ENCODE measurements at regions not wholly inside any gene's neighbourhood (a gene's known extent, or its start where the extent isn't known, plus 50 kb on each side); places are given as distances from the start of the nearest gene placed in this dataset.

- DNase-seq = no peak
These were observed 389.6 kb downstream of the YTHDC2 start for GRCh38 chr5:113902917-113903660.

GRCh38 chr5:113909782-113910181, 396.3 kb downstream of the YTHDC2 start:
- DNase-seq = no peak

GRCh38 chr5:113917997-113918396, 404.5 kb downstream of the YTHDC2 start:
- DNase-seq = no peak

- no peak for DNase-seq
These were observed 408.8 kb downstream of the YTHDC2 start for GRCh38 chr5:113922343-113922742.

GRCh38 chr5:113935453-113935852, 422.0 kb downstream of the YTHDC2 start:
- no peak for DNase-seq

GRCh38 chr5:113937301-113937700, 423.8 kb downstream of the YTHDC2 start:
- DNase-seq = no peak

- DNase-seq = no peak
These were observed 421.9 kb upstream of the KCNN2 start for GRCh38 chr5:113939988-113940387.

- no peak for DNase-seq
These were observed 411.7 kb upstream of the KCNN2 start for GRCh38 chr5:113950186-113950585.

GRCh38 chr5:113965225-113965624, 396.6 kb upstream of the KCNN2 start:
- no peak for DNase-seq

- no peak for DNase-seq
These were observed 392.0 kb upstream of the KCNN2 start for GRCh38 chr5:113969901-113970300.

GRCh38 chr5:113971454-113971853, 390.4 kb upstream of the KCNN2 start:
- no peak for DNase-seq

- no peak for DNase-seq
These were observed 386.9 kb upstream of the KCNN2 start for GRCh38 chr5:113974976-113975375.

GRCh38 chr5:113984928-113985327, 376.9 kb upstream of the KCNN2 start:
- DNase-seq = no peak

- no peak for DNase-seq
These were observed 376.4 kb upstream of the KCNN2 start for GRCh38 chr5:113985505-113985904.

GRCh38 chr5:113989278-113989912, 372.5 kb upstream of the KCNN2 start:
- no peak for DNase-seq

GRCh38 chr5:113989913-113990305, 372.0 kb upstream of the KCNN2 start:
- no peak for DNase-seq

- no peak for DNase-seq
These were observed 360.8 kb upstream of the KCNN2 start for GRCh38 chr5:114001076-114001475.

GRCh38 chr5:114006582-114006981, 355.3 kb upstream of the KCNN2 start:
- DNase-seq = no peak

- DNase-seq = no peak
These were observed 354.2 kb upstream of the KCNN2 start for GRCh38 chr5:114007678-114008077.

- no peak for DNase-seq
These were observed 351.5 kb upstream of the KCNN2 start for GRCh38 chr5:114010362-114010761.

GRCh38 chr5:114018186-114018585, 343.7 kb upstream of the KCNN2 start:
- DNase-seq = no peak

- no peak for DNase-seq
These were observed 323.1 kb upstream of the KCNN2 start for GRCh38 chr5:114038756-114039155.

- DNase-seq = no peak
These were observed 311.8 kb upstream of the KCNN2 start for GRCh38 chr5:114050087-114050486.

GRCh38 chr5:114053372-114053771, 308.5 kb upstream of the KCNN2 start:
- no peak for DNase-seq
